ENCODE measurements at regions not wholly inside any gene's neighbourhood (a gene's known extent, or its start where the extent isn't known, plus 50 kb on each side); places are given as distances from the start of the nearest gene placed in this dataset.

DNA sequence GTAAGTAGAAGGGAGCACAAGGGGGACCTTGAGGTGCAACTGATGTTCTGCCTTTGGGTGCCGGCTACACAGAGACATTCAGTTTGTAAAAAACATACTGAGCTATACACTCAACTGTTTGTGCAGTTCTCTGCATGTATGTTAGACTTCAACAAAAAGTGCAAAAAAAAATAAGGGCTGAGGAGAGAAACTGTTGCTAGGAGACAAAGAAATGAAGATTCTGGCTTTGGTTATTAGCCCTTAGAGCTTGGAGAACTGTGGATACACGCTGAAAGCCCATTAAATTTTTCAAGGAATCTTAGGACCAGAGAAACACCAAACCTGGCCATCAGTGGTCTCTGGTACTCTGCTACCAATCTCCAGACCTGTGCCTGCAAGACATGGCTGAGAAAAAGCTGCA, 207.6 kb upstream of the NSMCE3 start:
- no peaks in the 10 kb centered on the region for H3K36me3 ChIP-seq (ENCODE audit: insufficient read depth, low read length)
- DNase-seq (no peak), ATAC-seq (ENCODE audit: insufficient read depth, low read depth) (no peak)
- H3K9ac ChIP-seq (ENCODE audit: low read depth, low read length) = no peak overlapping the region
- TF ChIP-seq, protein P1, sequence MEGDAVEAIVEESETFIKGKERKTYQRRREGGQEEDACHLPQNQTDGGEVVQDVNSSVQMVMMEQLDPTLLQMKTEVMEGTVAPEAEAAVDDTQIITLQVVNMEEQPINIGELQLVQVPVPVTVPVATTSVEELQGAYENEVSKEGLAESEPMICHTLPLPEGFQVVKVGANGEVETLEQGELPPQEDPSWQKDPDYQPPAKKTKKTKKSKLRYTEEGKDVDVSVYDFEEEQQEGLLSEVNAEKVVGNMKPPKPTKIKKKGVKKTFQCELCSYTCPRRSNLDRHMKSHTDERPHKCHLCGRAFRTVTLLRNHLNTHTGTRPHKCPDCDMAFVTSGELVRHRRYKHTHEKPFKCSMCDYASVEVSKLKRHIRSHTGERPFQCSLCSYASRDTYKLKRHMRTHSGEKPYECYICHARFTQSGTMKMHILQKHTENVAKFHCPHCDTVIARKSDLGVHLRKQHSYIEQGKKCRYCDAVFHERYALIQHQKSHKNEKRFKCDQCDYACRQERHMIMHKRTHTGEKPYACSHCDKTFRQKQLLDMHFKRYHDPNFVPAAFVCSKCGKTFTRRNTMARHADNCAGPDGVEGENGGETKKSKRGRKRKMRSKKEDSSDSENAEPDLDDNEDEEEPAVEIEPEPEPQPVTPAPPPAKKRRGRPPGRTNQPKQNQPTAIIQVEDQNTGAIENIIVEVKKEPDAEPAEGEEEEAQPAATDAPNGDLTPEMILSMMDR (IDR thresholded peaks at IDR 0.05; ENCODE audit: borderline replicate concordance, extremely low read depth, low read length, poor library complexity, severe bottlenecking) = no peak
- TF ChIP-seq EZH2 (IDR thresholded peaks at IDR 0.05; ENCODE audit: borderline replicate concordance, low read depth, low read length, severe bottlenecking) = no peak
- H3K4me3 ChIP-seq (ENCODE audit: low read depth in 1 of 2, low read length in 2 of 2) = no peak overlapping the region
- no peak overlapping the region for H3K4me2 ChIP-seq (ENCODE audit: insufficient read depth, low read length)
- no peaks in the 10 kb centered on the region for H3K9me3 ChIP-seq (ENCODE audit: insufficient read depth, low read length, severe bottlenecking)
- H2AFZ ChIP-seq (ENCODE audit: low read depth, low read length) = no peak overlapping the region
- no peaks in the 10 kb centered on the region for H3K27me3 ChIP-seq (ENCODE audit: insufficient read depth, low read length, poor library complexity)
- H4K20me1 ChIP-seq (ENCODE audit: insufficient read depth, low read length) = no peaks in the 10 kb centered on the region
- H3K79me2 ChIP-seq (ENCODE audit: insufficient read depth, low read length) = no peaks in the 10 kb centered on the region
- no peak overlapping the region for H3K27ac ChIP-seq (ENCODE audit: low read length)
- no peaks in the 10 kb centered on the region for H3K4me1 ChIP-seq (ENCODE audit: insufficient read depth, low read length)

DNA sequence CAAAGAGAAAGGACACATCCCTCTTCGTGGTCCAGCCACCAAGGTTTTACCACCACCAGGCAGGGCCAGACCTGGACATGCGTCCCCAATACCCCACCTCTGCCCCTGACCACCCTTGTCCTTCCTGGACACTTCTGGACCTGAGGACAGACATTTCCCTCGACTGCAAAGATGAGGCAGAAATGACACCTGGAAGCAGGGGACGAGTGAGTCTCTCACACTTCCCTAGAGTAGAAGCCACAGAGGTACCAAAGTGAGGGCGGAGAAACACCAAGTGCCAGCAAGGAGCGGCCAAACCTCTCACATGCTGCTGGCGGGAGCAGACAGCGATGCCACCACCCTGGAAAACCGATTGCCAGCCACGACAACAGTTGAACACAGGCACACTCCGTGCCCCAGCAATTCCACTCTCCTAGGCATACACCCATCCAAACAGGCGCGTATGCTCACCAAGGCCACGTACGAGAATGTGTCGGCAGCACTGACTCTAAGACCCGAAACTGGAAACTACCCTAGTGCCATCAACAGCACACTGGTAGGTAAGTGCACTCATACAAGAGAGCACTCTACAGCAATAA, 207.0 kb upstream of the NSMCE3 start:
- H3K27me3 ChIP-seq (ENCODE audit: insufficient read depth, low read length, poor library complexity) = no peaks in the 10 kb centered on the region
- DNase-seq (no peak), ATAC-seq (ENCODE audit: insufficient read depth, low read depth) (no peak)
- no peaks in the 10 kb centered on the region for H3K79me2 ChIP-seq (ENCODE audit: insufficient read depth, low read length)
- no peaks in the 10 kb centered on the region for H3K36me3 ChIP-seq (ENCODE audit: insufficient read depth, low read length)
- no peaks in the 10 kb centered on the region for H3K4me1 ChIP-seq (ENCODE audit: insufficient read depth, low read length)
- H2AFZ ChIP-seq (ENCODE audit: low read depth, low read length) = no peak overlapping the region
- H3K9ac ChIP-seq (ENCODE audit: low read depth, low read length) = no peak overlapping the region
- H3K4me3 ChIP-seq (ENCODE audit: low read depth in 1 of 2, low read length in 2 of 2) = no peak overlapping the region
- no peaks in the 10 kb centered on the region for H4K20me1 ChIP-seq (ENCODE audit: insufficient read depth, low read length)
- H3K4me2 ChIP-seq (ENCODE audit: insufficient read depth, low read length) = no peak overlapping the region
- TF ChIP-seq, protein P1 (IDR thresholded peaks at IDR 0.05; ENCODE audit: borderline replicate concordance, extremely low read depth, low read length, poor library complexity, severe bottlenecking) = no peak
- H3K9me3 ChIP-seq (ENCODE audit: insufficient read depth, low read length, severe bottlenecking) = no peaks in the 10 kb centered on the region
- H3K27ac ChIP-seq (ENCODE audit: low read length) = no peak overlapping the region

DNA sequence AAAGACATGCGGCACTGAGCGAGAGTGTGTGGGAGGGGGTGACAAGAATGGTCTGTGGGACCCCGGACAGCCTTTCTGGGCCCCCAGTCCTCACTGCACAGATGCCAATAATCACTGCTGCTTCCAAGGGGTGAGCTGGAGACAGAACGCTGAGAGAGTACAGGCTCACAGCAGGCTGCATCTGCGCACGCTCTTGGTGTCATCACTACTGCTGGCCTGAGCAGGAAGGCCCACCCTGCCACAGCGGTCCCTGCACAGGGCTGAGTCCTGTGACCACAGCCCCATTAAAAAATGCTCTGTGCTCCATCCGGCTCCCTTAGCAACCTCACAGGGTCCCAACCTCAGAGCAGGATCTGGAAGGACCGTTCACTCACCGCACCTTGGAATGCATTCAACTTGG, 205.5 kb upstream of the NSMCE3 start:
- no peak for ATAC-seq (ENCODE audit: insufficient read depth, low read depth)
- H3K4me3 ChIP-seq (ENCODE audit: low read depth in 1 of 2, low read length in 2 of 2) = no peak overlapping the region
- DNase-seq = no peak

More for the DNA sequence above, 205.5 kb upstream of the NSMCE3 start:
- Histone ChIP-seq H3K9ac (ENCODE audit: low read depth, low read length) (no peak overlapping the region), H3K4me1 (ENCODE audit: insufficient read depth, low read length) (no peaks in the 10 kb centered on the region), H3K27ac (ENCODE audit: low read length) (no peak overlapping the region), H3K79me2 (ENCODE audit: insufficient read depth, low read length) (no peaks in the 10 kb centered on the region), H2AFZ (ENCODE audit: low read depth, low read length) (no peak overlapping the region), H3K36me3 (ENCODE audit: insufficient read depth, low read length) (no peaks in the 10 kb centered on the region), H3K27me3 (ENCODE audit: insufficient read depth, low read length, poor library complexity) (no peaks in the 10 kb centered on the region), H3K9me3 (ENCODE audit: insufficient read depth, low read length, severe bottlenecking) (no peaks in the 10 kb centered on the region), H3K4me2 (ENCODE audit: insufficient read depth, low read length) (no peak overlapping the region), H4K20me1 (ENCODE audit: insufficient read depth, low read length) (no peaks in the 10 kb centered on the region)
- TF ChIP-seq, protein P1 (IDR thresholded peaks at IDR 0.05; ENCODE audit: borderline replicate concordance, extremely low read depth, low read length, poor library complexity, severe bottlenecking) = no peak
- TF ChIP-seq EZH2 (IDR thresholded peaks at IDR 0.05; ENCODE audit: borderline replicate concordance, low read depth, low read length, severe bottlenecking) = no peak
